HL-60 (cell line): ENCODE measurements at regions not wholly inside any gene's neighbourhood (a gene's known extent, or its start where the extent isn't known, plus 50 kb on each side); places are given as distances from the start of the nearest gene placed in this dataset.

ENCODE experiments used
- GABPA ChIP-seq: IDR thresholded peaks from 2 replicates; pipeline ENCODE4 v1.6.1; 2012; ENCODE audit warnings: low read depth
- TF ChIP-seq, protein P1 (sequence below): IDR thresholded peaks from one replicate; pipeline ENCODE4 v1.5.1; 2011; ENCODE audit warnings: low read length, control low read depth, inconsistent platforms; ENCODE audit not compliant: insufficient read depth

DNA sequence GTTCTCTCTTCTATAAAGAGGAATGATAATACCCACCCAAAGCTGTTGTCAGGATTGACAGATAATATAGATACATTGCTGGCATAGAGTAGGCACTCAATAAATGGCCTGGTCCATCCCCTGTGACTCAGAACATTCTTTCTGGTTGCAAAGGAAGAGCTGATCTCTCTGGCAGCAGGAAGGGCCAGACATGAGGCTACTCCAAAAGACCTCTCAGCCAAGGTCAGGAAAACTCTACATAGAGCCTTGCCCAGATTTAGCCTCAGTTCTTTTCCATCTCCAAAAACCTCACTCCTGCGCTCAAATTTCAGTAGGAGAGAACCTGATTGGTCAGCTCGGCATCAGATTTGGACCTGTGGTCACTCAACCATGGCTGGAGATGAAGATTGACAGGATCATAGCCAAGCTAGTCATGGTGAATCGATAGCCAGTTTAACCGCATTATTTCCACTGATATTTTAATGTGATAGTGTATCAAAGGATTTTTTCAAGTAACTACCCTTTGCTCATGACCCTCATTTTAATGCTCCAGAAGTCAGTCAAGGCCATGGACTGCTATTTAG is 319.6 kb downstream of the DRD1 start:
- TF ChIP-seq, protein P1, sequence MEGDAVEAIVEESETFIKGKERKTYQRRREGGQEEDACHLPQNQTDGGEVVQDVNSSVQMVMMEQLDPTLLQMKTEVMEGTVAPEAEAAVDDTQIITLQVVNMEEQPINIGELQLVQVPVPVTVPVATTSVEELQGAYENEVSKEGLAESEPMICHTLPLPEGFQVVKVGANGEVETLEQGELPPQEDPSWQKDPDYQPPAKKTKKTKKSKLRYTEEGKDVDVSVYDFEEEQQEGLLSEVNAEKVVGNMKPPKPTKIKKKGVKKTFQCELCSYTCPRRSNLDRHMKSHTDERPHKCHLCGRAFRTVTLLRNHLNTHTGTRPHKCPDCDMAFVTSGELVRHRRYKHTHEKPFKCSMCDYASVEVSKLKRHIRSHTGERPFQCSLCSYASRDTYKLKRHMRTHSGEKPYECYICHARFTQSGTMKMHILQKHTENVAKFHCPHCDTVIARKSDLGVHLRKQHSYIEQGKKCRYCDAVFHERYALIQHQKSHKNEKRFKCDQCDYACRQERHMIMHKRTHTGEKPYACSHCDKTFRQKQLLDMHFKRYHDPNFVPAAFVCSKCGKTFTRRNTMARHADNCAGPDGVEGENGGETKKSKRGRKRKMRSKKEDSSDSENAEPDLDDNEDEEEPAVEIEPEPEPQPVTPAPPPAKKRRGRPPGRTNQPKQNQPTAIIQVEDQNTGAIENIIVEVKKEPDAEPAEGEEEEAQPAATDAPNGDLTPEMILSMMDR: no peak
- no peak for TF ChIP-seq GABPA
